Mammary epithelial cell (primary cell): ENCODE measurements at regions not wholly inside any gene's neighbourhood (a gene's known extent, or its start where the extent isn't known, plus 50 kb on each side); places are given as distances from the start of the nearest gene placed in this dataset.

ENCODE experiments used
- CTCF ChIP-seq, 2 donors: IDR thresholded peaks in 1 of 2; conservative IDR thresholded peaks in 1 of 2; 2 replicates each; pipeline ENCODE4 v1.5.1; 2011 to 2012; ENCODE audit warnings: inconsistent platforms in 2 of 2, low read length in 2 of 2, mild to moderate bottlenecking in 2 of 2, control low read depth in 1 of 2, low read depth in 1 of 2; ENCODE audit not compliant: insufficient read depth in 1 of 2; ENCODE audit errors: extremely low read depth in 1 of 2
- EZH2 ChIP-seq: IDR thresholded peaks from 2 replicates; pipeline ENCODE4 v1.6.1; 2012; ENCODE audit warnings: low read length, inconsistent platforms, borderline replicate concordance

GRCh38 chr2:157053876-157054275 lies 203.6 kb upstream of the GALNT5 start:
- TF ChIP-seq CTCF (conservative IDR thresholded peaks at IDR 0.05 in 1 of 2, IDR thresholded peaks at IDR 0.05 in 1 of 2; ENCODE audit: extremely low read depth in 1 of 2, insufficient read depth in 1 of 2, low read depth in 1 of 2, low read length in 2 of 2) (no peak), EZH2 (no peak)
